Esophagus muscularis mucosa (tissue), 4 donors: ENCODE measurements at regions not wholly inside any gene's neighbourhood (a gene's known extent, or its start where the extent isn't known, plus 50 kb on each side); places are given as distances from the start of the nearest gene placed in this dataset.

Experiments
- CTCF ChIP-seq, 3 experiments: fragments of 200-600 bp in 2 of 3; fragments of 450-650 bp in 1 of 3; sonication (generic) in 2 of 3; IDR thresholded peaks; one replicate each; pipeline ENCODE4 v1.5.1; 2017 to 2019; ENCODE audit warnings: antibody characterized with exemption in 3 of 3, mild to moderate bottlenecking in 2 of 3, moderate library complexity in 1 of 3
- EP300 ChIP-seq: sonication (generic); formaldehyde crosslinking; IDR thresholded peaks from one replicate; pipeline ENCODE4 v1.6.1; 2017; ENCODE audit warnings: antibody characterized with exemption
- POLR2AphosphoS5 ChIP-seq, 2 donors: sonication (generic); formaldehyde crosslinking; IDR thresholded peaks; one replicate each; pipeline ENCODE4 v1.6.1; 2017; ENCODE audit warnings: antibody characterized with exemption in 2 of 2

GRCh38 chr7:156402255-156402654 lies 238.3 kb upstream of the RNF32 start:
- TF ChIP-seq CTCF (IDR thresholded peaks at IDR 0.05) (no peak), POLR2AphosphoS5 (IDR thresholded peaks at IDR 0.05) (no peak), EP300 (no peak)
